Heart right ventricle (tissue), 16 donors: ENCODE measurements at regions not wholly inside any gene's neighbourhood (a gene's known extent, or its start where the extent isn't known, plus 50 kb on each side); places are given as distances from the start of the nearest gene placed in this dataset.

ENCODE experiments used
- ATAC-seq, 8 donors: fragments of 200-7000 bp; cut with Tn5 transposase; one replicate each; pipeline ENCODE4 v1.9.1; 2020; ENCODE audit warnings: mild to moderate bottlenecking in 8 of 8, moderate library complexity in 8 of 8, moderate number of reproducible peaks in 1 of 8
- DNase-seq, 2 donors: peaks; one replicate each; pipeline ENCODE4 v3.0.0-alpha.2; 2020
- H3K27ac ChIP-seq, 10 donors: fragments of 200-600 bp; sonication (generic) in 2 of 10; one replicate each; pipeline versions ENCODE4 v1.5.0 to v1.8.0; 2020 to 2022; ENCODE audit warnings: mild to moderate bottlenecking in 3 of 10
- H3K27me3 ChIP-seq, 7 donors: fragments of 200-600 bp; one replicate each; pipeline ENCODE4 v1.8.0; 2021 to 2022; ENCODE audit warnings: mild to moderate bottlenecking in 2 of 7
- H3K36me3 ChIP-seq, 9 donors: fragments of 200-600 bp; sonication (generic) in 1 of 9; one replicate each; pipeline versions ENCODE4 v1.5.0 to v1.8.0; 2020 to 2022; ENCODE audit warnings: mild to moderate bottlenecking in 2 of 9
- H3K4me1 ChIP-seq, 9 donors: fragments of 200-600 bp; sonication (generic) in 1 of 9; one replicate each; pipeline versions ENCODE4 v1.5.0 to v1.8.0; 2020 to 2022; ENCODE audit warnings: mild to moderate bottlenecking in 4 of 9
- H3K4me3 ChIP-seq, 10 donors: fragments of 200-600 bp; sonication (generic) in 2 of 10; one replicate each; pipeline versions ENCODE4 v1.5.0 to v1.8.0; 2020 to 2022; ENCODE audit warnings: mild to moderate bottlenecking in 7 of 10, moderate library complexity in 2 of 10
- H3K9me3 ChIP-seq, 11 donors: fragments of 200-600 bp in 10 of 11; sonication (generic) in 2 of 11; one replicate each; pipeline versions ENCODE4 v1.5.0 to v1.8.0; 2013 to 2022; ENCODE audit warnings: mild to moderate bottlenecking in 2 of 11, control low read depth in 1 of 11, moderate library complexity in 1 of 11
- CTCF ChIP-seq, 9 donors: fragments of 200-600 bp; sonication (generic) in 2 of 9; IDR thresholded peaks; one replicate each; pipeline versions ENCODE4 v1.5.0 to v1.8.0; 2021 to 2022; ENCODE audit warnings: antibody characterized with exemption in 9 of 9, mild to moderate bottlenecking in 5 of 9, moderate library complexity in 1 of 9
- WGBS, 2 donors: extraction: QIAGEN DNeasy Blood & Tissue Kit; methylation state at CpG; one replicate each; pipeline ENCODE4 v1.1.7; 2013; ENCODE audit warnings: inconsistent platforms in 1 of 2; 5-methylcytosine and 5-hydroxymethylcytosine counted together
- intact Hi-C, 10 donors: fragments of 100-400 bp; cut with DNase I; formaldehyde crosslinking; loops; one replicate each; pipeline versions ENCODE4 v1.11.1 to v1.14.2; 2022
- donor health status: Arrhythmogenic right ventricular cardiomyopathy.
- donor health status: ischemic (EF 13 %, LVEDD 7.1; RV severe dilation, severe dysfunction).
- donor health status: healthy with polysubstance abuse.
- donor health status: DM: no; HTN: yes; CAD: no.
- donor health status: DM: no; HTN: no; CAD: no.
- donor health status: ischemic (EF 25% LVEDD 6.9; RV normal size, moderate dysfunction).
- donor health status: ischemic (EF 25% LVEDD 5.7; RV mildly dilated, moderate dysfunction).
- donor health status: healthy.
- donor health status: DM: yes; HTN: yes; CAD: no.
- donor health status: Ischemic cardiomyopathy.
- donor health status: ischemic (EF 35%, LVEDD 5.7; RV mildly dilated, moderate dysfunction).
- donor health status: nonischemic (EF 11% LVEDD 7.7; RV severe dilation, severe dysfunction).
- donor health status: DM: yes; HTN: yes; CAD: no.
- donor health status: PGD.
- donor health status: ischemic (EF 29% LVEDD 5.4; RV normal size, mild dysfunction).
- donor health status: nonischemic (EF 23%, LVEDD 6.1; RV moderate dilation, normal function).

- ATAC-seq = no peak
- H3K9me3 ChIP-seq = peaks cover 0 to 5% (median 0%) of the 10 kb centered on the region in 11 donors
Observed at GRCh38 chr13:55560331-55560730, 1580.4 kb upstream of the PRR20A start.

GRCh38 chr13:55563267-55563666, 1577.5 kb upstream of the PRR20A start:
- no peaks in the 10 kb centered on the region for H3K4me1 ChIP-seq
- WGBS, 2 donors = 66 to 83% methylated on average over 2 of the region's 2 CpGs
- intact Hi-C loops = no loop called here
- H3K27me3 ChIP-seq = no peaks in the 10 kb centered on the region
- DNase-seq (no peak), ATAC-seq (no peak)
- H3K27ac ChIP-seq = no peak overlapping the region
- no peak overlapping the region for H3K4me3 ChIP-seq
- H3K9me3 ChIP-seq = peaks cover 0 to 3% (median 0%) of the 10 kb centered on the region in 11 donors
- H3K36me3 ChIP-seq = no peaks in the 10 kb centered on the region
- TF ChIP-seq CTCF (IDR thresholded peaks at IDR 0.05) = no peak

More at GRCh38 chr13:55560331-55560730, 1580.4 kb upstream of the PRR20A start:
- DNase-seq = no peak
- no peak for TF ChIP-seq CTCF (IDR thresholded peaks at IDR 0.05)
- no peaks in the 10 kb centered on the region for H3K36me3 ChIP-seq
- no peak overlapping the region for H3K4me3 ChIP-seq
- intact Hi-C loops = no loop called here
- H3K4me1 ChIP-seq = no peaks in the 10 kb centered on the region
- no peaks in the 10 kb centered on the region for H3K27me3 ChIP-seq
- H3K27ac ChIP-seq = no peak overlapping the region

- Histone ChIP-seq H3K27me3 (no peaks in the 10 kb centered on the region), H3K9me3 (no peaks in the 10 kb centered on the region), H3K27ac (no peak overlapping the region), H3K4me3 (no peak overlapping the region), H3K36me3 (no peaks in the 10 kb centered on the region), H3K4me1 (no peaks in the 10 kb centered on the region)
- no peak for TF ChIP-seq CTCF (IDR thresholded peaks at IDR 0.05)
- no peak for DNase-seq
- WGBS, 2 donors = 88 to 89% methylated on average over 2 of the region's 2 CpGs
- intact Hi-C loops = no loop called here
- ATAC-seq = no peak
Observed at GRCh38 chr13:55566334-55566733, 1574.4 kb upstream of the PRR20A start.

DNA sequence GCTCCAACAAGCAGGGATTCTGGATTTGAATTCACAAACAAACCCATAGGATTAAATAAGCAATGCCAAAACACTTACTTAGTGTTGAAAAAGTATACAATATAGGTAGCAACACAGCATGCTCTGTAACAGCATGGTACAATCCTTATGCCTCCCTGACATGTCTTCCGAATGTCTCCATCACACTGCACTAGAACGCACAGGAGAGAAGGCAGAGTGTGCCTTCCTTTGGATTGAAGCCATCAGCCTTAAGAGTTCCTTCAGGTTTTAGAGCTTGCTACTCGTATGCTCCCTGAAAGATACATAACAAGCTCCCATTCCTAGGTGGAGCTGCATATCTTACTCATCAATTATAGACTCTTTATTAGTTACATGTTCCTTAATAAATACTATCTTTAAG, 1573.9 kb upstream of the PRR20A start:
- no peak overlapping the region for H3K4me3 ChIP-seq
- ATAC-seq (no peak), DNase-seq (no peak)
- WGBS, 2 donors = 79 to 87% methylated on average over 3 of the region's 3 CpGs
- H3K27ac ChIP-seq = no peak overlapping the region
- H3K9me3 ChIP-seq = no peaks in the 10 kb centered on the region
- H3K4me1 ChIP-seq = no peaks in the 10 kb centered on the region
- intact Hi-C loops = no loop called here
- no peaks in the 10 kb centered on the region for H3K36me3 ChIP-seq
- no peak for TF ChIP-seq CTCF (IDR thresholded peaks at IDR 0.05)
- no peaks in the 10 kb centered on the region for H3K27me3 ChIP-seq
